Body of pancreas (tissue), 4 donors: ENCODE measurements at regions not wholly inside any gene's neighbourhood (a gene's known extent, or its start where the extent isn't known, plus 50 kb on each side); places are given as distances from the start of the nearest gene placed in this dataset.

Source experiments
- POLR2A ChIP-seq, 3 donors: fragments of 450-650 bp; IDR thresholded peaks; one replicate each; pipeline ENCODE4 v1.6.1; 2016; ENCODE audit warnings: antibody characterized with exemption in 3 of 3, mild to moderate bottlenecking in 2 of 3
- TF ChIP-seq, protein P1 (sequence below), 7 experiments: fragments of 450-650 bp in 4 of 7; fragments of 200-600 bp in 3 of 7; sonication (generic) in 3 of 7; IDR thresholded peaks; one replicate each; pipeline ENCODE4 v1.5.1; 2016 to 2019; ENCODE audit warnings: antibody characterized with exemption in 7 of 7

DNA sequence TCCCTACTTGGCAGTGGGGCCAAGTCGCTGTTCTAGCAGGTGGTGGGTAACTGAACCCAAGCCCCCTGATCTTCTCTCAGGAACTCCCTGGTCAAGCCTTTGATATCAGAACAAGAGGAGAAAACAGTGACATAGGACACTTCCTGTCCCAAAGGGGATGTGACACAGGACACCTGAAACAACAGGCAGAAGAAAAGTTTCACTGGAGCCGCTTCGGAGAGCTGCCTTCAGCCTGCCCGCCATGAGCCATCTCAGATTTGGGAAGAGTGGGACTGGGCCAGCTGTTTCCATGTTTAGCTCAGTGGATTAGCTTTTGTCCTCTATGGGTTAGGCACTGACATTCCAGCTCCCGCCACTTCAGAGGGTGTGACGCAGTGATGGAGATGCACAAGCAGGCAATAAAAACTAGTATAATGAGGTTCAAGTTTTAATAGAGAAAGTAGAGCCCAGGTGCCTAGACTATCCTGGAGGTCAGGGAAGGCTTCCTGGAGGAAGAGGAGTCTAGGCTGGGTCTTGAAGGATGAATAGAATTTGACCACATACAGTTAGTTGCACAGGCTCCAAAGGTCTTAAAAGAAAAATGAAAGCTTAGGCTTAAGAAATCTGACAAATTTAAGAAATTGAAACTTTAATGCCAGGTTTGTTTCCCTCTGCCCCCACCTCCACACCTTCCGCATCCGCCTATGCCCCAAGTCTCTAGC lies 104.1 kb upstream of the SPRY4 start:
- TF ChIP-seq, protein P1, sequence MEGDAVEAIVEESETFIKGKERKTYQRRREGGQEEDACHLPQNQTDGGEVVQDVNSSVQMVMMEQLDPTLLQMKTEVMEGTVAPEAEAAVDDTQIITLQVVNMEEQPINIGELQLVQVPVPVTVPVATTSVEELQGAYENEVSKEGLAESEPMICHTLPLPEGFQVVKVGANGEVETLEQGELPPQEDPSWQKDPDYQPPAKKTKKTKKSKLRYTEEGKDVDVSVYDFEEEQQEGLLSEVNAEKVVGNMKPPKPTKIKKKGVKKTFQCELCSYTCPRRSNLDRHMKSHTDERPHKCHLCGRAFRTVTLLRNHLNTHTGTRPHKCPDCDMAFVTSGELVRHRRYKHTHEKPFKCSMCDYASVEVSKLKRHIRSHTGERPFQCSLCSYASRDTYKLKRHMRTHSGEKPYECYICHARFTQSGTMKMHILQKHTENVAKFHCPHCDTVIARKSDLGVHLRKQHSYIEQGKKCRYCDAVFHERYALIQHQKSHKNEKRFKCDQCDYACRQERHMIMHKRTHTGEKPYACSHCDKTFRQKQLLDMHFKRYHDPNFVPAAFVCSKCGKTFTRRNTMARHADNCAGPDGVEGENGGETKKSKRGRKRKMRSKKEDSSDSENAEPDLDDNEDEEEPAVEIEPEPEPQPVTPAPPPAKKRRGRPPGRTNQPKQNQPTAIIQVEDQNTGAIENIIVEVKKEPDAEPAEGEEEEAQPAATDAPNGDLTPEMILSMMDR (IDR thresholded peaks at IDR 0.05) = no peak
- TF ChIP-seq POLR2A (IDR thresholded peaks at IDR 0.05) = no peak
